Activated naive CD8-positive, alpha-beta T cell treated with anti-CD3 and anti-CD28 coated beads, Interleukin-2, amount 50 U/mL, for 16 hours (primary cell): ENCODE measurements at regions not wholly inside any gene's neighbourhood (a gene's known extent, or its start where the extent isn't known, plus 50 kb on each side); places are given as distances from the start of the nearest gene placed in this dataset.
"Not testable (repeated sequence)": the region's sequence is repeated elsewhere in the genome, so short reads cannot be mapped to it uniquely, and the experiment has no call there.

Experiments used
- DNase-seq: peaks from one replicate; pipeline ENCODE4 v3.0.0-alpha.2; 2020; ENCODE audit warnings: low read depth, low spot score

DNA sequence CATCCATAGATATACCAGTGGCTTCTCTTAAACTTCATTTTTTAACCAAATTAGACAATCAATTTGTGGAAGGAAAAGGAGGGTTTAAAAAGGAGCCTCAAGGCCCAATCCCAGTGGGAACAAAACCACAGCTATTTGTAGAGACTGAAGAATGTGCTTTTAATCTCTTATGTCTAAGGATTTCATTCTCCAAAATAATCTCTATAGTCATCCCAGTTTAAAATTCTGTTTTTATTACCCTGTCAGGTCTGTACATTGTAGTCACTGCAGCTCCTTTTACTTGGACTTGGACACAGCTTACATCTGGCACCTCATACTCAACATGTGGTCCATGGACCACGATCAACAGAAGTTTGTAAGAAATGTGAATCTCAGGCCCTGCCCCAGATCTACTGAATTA lies 152.1 kb upstream of the STMND1 start:
- DNase-seq: no peak

DNA sequence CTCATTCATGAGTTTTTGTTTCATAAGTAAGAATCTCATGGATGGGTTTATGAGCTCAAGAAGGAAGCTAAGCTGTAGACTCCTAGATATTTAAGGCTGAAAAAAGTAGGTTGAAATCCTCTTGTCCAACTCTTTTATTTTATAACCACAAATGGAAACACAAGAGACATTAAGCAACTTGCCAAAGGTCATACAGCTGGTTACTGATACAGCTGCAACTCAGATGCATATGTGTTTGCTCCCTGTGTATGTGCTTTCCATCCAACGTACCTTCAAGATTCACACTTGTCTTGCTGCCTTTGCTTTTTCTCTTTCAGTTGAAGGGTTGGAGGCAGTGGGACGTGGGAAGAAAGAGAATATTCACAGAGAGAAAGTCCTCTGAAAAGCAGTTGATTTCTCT lies 153.5 kb upstream of the STMND1 start:
- no peak for DNase-seq

DNA sequence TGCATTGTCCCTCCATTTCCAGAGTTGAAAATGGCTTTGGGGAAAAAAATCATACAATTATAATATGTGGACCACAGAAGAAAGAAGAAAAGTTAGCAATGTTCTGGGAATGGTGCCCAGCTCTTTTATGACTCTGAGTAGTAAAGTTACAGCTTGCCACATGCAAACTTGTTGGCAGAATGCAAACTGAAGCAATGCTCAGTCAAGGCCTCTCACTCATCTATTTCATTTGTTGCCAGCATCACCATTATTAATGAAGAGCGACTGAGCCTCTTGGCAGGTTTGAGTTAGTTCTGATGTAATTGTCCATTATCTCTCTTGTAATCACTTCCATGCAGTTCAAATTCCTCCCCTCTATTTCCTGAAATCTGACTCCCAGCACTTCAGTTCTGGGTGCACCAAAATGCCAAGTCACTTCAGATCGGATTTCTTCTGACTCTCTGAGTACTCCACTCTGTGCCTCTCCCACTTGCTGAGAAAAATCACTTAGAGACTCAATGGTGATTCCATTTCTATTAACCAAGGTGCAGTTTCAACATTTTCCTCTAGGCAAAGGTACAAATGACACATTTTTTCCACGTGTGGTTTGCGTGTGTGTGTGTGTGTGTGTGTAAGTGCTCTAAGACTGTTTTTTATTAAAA lies 154.4 kb upstream of the STMND1 start:
- DNase-seq: no peak

DNA sequence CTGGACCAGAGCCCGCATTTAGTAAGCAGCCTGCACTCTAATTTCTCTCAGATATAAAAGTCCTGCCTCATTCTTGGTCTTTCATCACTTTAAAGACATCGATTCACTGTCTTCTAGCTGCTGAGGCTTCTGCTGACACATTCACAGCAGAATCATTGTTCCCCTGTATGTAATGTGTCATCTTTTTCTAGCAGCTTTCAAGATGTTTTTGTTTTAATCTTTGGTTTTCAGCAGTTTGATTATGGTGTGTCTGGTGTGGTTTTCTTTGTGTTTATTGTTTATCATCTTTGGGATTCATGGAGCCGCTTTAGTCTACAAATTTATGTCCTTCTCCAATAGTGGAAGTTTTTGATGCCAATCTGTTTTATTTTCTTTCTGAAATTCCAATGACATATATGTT lies 157.3 kb upstream of the STMND1 start:
- no peak for DNase-seq

DNA sequence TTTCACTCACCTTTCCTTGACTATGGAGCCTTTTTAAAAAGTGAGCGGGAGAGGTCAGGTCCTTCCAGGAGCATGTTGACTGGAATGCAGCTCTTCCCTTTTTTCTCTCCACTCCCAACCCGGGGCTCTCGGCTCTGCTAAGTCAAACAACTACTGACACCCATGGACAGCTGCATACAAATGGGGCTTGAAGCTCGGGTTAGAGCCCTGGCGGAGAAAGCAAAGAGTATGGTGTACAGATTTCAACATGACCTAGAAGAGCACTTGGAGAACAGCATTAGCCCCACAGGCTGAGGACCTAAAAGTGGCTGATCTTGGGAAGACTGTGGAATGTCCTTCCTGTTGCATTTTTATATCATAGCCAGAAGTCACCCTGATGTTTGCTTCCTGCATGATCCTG lies 162.0 kb upstream of the STMND1 start:
- DNase-seq: no peak

DNA sequence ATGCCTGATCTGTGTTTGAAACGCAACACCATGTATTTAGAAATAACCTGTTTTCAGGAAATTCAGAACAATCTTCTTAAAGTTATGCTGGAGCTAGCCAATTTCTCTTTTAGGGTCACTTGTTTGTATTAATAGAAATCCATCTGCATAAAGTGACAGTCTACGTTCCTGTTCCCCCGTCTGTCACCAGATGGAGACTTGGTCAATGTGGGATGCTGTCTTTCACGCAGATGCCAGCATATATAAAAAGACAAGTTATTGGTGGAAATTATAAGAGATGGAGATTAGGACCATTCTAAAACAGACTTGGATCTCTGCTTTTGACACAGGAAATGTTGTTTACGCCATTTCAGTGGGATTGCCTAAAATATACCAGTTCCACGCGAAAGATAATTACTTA lies 162.5 kb upstream of the STMND1 start:
- no peak for DNase-seq

DNA sequence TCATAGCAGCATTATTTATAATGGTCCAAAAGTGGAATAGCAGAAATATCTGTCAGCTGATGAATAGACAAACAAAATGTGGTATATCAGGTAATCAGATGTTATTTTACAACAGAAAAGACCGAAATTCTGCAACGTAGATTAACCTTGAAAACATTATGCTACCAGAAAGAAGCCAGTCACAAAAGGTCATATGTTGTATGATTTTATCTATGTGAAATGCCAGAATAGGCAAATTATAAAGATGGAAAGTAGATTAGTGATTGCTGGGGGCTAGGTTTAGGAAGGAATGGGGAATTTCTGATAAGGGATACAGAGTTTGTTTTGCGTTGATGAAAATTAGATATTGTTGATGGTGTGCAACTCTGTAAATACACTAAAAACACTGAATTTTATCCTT lies 165.0 kb upstream of the STMND1 start:
- DNase-seq: no peak

DNA sequence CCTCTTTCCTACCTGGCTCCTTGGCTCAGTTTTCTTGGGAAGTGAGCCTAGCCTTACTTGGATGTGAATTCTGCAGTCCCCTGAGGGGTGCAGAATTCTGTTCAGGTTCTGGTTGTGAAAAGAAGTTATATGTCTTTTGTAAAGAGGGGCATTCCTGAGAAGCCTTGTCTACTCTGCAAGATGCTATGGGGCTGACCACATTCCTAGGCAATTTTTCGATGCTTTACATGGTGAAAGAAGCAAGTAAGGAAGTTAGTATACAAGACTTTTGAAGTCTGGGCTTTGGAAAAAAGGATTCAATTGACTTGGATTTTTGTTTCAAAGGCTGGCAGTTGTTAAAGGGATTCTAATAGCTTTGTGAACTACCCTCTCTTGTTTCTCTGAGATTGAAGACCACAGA lies 167.9 kb upstream of the STMND1 start:
- no peak for DNase-seq

DNA sequence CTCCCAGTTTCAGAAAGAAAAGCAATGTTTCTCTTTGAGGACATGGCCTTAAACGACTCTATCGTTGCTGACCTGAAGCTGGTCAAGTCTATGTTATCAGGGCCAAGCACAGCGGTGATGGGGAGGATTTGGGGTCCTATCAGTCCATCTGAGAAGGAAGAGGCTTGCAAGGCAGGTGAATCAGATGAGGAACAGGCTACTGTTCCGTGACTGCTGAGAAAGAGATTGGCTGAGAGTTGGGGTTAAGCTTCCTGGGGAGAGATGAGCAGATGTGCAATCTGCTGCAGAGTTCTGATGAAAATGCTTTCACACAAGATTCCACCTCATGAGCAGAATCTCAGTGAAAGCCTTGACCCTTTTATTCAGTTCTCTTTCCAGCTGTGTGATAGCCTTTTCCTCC lies 168.3 kb upstream of the STMND1 start:
- DNase-seq: no peak

DNA sequence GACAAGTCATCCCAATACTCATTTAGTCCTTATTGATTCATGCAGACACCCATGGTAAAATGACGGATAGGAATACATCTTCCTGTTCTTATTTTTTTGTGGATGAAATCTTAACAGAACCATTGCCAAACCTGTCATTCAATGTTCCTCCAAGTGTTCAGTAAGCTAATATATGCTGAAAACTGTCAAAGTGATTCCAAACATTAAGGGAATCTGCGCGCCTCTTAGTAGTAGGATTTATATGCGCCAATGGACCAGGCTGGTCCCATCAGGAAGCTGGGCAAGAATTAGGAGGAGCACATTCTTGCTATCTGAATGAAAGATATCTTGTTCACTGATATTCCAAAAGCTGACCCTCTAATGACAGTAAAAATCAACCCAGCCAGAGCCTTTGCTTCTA lies 168.9 kb upstream of the STMND1 start:
- DNase-seq: no peak

DNA sequence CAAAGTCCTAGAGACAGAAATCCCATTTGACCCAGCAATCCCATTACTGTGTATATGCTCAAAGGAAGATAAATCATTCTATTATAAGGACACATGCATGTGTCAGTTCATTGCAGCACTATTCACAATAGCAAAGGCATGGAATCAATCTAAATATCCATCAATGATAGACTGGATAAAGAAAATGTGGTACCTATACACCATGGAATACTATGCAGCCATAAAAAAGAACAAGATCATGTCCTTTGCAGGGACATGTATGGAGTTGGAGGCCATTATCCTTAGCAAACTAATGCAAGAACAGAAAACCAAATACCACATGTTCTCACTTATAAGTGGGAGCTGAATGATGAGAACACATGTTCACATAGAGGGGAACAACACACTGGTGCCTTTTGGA lies 169.8 kb upstream of the ATXN1 start:
- not testable (repeated sequence) for DNase-seq

DNA sequence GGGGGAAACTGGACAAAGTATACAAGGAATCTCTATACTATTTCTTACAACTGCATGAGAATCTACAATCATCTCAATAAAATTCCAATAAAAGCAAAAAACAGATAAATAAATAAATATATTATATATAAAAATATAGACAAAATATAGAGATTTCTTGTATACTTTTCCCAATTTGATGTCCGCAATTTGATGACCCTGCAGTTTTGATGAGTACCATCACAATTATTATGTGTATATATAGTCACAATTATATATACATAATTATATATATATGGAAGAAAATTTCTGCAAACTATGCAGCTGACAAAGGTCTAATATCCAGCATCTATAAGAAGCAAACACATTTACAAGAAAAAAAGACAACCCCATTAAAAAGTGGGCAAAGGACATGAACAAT lies 169.2 kb upstream of the ATXN1 start:
- no peak for DNase-seq

DNA sequence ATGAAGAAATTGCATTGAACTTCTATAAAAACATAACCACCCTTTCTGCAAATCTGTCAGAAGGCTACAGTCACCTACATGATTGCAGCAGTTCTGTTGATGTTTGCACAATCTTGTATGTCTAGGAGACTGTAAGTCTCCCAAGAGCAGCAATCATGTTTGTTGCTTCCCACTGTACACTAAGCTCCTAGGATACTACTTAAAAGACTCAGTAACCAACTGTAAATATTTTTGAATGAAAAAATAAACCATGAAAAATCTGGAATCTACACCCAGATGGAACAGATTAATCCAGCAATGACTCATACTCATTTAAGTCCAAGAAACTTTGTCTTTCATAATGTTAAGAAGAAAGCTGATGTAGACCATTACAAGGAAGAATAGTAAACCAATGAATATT lies 168.5 kb upstream of the ATXN1 start:
- no peak for DNase-seq

DNA sequence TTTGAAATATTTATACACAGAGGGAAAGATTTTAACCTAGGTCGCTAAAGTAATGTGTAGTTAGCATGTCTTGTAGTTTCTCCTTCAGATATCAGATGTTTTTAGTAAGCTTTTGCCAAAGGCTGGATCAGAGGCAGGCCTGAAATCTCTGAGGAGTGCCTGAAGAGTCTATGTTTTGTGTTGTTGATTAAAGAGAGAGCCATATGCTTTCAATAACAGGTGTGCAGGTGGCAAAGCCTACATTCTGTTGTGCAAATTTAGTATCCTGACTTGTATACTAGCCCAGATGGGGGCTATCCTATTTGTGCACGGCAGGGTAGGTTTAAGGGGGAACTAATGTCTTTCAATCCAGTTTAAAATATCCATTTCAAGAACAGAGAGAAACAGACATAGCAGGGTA lies 167.1 kb upstream of the ATXN1 start:
- no peak for DNase-seq

DNA sequence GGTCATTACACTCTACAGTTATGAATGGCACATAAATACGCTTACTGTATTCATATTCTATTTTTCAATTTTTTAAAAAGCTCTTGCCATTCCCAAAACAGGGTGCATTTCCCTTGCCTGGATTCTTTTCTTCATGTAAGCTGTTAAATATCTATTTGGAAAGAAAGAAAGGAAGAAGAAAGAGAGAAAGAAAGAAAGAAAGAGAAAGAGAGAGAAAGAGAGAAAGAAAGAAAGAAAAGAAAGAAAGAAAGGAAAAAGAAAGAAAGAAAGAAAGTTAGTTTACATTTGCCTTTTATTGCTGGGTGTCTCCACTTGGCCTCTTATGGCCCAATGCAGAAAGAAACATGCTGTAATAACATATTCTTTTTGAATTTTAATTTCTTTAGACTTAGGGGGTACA lies 165.9 kb upstream of the ATXN1 start:
- no peak for DNase-seq

DNA sequence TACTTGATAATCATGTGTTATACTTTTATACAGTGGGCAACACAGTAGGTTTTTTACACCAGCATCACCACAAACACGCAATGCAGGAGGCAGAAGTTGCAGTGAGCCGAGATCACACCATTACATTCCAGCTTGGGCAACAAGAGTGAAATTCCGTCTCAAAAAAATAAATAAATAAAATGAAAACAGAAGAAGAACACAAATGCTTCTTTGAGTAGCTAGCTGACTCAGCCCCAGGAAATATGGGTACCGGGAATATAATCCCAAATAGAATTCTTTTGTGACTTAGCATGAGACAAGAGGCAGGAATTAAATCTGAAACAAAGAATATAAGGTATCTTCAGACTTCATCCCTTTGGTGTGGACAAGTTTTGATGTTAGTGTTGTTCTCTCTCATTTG lies 164.2 kb upstream of the ATXN1 start:
- DNase-seq: no peak

DNA sequence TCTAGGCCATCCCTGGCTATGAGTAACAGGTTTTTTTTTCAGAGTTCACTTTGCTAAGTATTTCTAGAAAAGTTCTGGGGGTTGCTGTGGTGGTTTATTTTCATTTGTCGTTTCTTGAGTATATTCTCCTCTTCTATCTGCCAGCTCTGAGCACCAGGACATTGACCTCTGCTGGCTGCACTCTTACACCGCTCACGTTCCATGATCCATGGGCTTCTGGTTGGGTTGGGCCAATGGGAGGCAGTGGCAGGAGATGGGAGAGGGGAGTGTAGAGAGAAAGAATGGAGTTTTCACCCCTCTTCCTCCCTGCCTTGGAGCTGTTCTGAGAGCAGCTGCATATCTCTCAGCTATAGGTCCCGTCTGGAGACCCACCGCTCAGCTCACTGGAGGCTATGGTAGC lies 161.0 kb upstream of the ATXN1 start:
- no peak for DNase-seq

DNA sequence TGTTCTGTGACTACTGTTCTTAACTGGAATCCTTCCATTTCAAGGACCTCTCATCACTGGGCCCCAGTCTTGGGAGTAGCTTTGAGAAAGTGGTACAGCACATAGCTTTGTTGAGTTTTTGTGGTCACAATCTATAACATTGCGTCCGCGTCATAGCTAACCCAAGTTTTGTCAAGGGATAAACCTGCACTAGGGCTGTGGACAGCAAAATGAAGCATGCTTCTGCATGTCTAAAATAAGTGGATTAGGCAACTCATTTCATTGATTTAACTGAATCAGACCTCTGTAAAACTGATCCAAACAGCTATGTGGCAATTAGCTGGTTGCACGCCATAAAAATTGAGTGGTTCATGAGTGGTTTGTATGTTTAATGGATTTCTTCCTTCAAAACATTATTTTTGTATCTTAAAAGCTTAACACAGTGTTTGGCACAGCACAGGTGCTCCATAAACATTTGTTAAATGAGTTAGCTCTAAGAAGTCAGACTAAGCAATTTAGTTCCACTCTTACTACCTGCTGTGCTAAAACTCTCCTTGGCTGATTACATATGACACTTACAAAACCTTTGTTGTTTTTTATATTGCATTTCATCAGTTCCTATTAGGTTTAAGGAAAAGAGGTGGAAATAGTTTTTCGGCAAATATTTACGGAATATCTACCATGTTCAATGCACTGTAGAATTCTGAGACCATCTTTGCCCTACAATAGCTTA lies 160.3 kb upstream of the ATXN1 start:
- DNase-seq: no peak

DNA sequence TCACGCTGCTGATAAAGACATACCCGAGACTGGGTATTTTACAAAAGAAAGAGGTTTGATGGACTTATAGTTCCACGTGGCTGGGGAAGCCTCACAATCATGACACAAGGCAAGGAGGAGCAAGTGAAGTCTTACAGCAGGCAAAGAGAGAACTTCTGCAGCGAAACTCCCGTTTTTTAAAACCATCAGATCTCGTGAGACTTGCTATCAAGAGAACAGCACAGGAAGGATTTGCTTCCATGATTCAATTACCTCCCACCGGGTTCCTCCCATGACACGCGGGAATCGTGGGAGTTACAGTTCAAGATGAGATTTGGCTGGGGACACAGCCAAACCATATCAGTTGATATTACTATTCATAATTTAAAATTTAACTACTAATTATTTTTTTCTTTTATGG lies 157.3 kb upstream of the ATXN1 start:
- DNase-seq: no peak

DNA sequence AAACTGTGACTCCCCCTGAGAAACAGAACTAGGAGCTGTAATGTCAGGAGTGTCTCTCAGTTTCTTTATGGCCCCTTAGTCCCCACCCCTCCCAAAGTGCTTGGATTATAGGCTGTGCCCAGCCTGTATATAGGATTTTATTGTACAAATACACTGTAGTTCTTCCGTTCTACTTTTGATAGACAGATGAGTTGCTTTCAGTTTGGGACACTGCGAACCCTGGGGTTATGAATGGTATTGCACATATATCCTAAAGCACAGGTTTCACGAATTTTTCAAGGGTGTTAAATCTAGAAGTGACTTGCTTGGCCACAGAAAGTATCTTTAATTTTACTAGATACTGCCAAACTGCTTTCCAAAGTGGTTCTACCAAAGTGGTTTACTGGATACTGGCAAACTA lies 152.9 kb upstream of the ATXN1 start:
- no peak for DNase-seq

DNA sequence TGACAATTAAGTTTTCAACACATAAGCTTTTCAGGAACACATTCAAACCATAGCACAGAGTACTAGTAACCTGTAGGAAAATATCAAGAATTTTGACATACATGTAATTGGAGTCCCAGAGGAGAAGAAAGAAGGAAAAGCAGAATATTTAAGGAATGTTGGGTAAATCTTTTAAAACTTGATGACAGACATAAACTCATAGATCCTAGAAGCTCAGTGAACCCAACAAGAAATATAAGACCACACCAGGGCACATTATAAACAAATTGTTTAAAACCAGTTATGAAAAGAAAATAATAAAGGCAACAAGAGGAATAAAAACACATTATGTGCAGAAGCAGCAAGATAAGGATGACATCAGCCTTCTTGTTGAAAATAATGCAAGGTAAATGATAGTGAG lies 151.5 kb upstream of the ATXN1 start:
- DNase-seq: no peak

DNA sequence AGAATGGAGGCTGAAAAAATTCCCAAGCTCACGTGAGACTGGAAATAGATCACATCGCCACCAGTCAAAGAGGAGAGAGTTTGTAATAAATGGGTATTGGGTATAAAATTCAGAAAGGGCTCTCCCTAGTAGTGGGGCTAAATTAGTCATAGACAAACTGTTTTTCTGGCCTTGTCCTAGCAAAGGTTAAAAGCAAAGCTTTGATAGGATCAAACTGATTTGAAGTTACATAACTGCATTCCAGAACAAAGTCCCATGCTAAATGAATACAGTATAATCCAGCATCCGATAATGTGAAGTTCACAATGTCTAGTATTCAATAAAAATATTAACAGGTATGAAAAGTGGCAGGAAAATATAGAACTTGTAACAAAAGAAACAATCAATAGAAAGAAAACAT lies 149.8 kb upstream of the ATXN1 start:
- no peak for DNase-seq

DNA sequence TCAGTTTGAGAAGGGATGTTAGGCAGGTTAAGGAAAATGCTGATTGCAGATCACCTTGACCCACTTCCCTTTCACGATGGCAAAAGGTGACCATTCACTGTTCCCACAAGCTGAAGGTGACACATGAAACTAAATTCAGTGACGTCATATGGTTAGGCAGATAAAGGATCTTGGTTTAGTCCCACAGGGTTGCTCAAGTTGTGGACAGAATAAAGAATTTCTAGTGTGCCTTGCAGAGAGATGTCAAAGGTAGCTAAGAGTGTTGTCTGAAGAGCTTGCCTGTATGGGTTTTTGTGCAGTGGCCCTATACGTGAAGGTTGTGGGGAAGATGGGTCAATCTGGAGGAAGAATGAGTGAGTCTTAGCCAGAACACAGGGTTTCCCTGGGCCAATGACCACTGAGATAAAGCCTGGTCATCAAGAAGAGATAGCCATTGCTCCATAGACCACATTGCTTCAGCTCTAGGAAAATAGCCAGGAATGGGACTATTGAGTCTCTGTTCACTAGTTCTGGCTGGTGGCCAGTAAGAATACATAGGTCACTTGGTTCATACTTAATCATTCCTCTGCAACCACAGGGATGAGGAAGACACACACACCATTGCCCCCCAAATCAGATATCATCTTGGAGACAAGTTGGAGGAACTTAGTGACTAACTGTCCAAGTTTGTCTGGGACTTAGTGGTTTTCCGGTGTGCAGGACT lies 148.5 kb upstream of the ATXN1 start:
- DNase-seq: no peak
